NCI-H2171 (cell line): ENCODE measurements at regions not wholly inside any gene's neighbourhood (a gene's known extent, or its start where the extent isn't known, plus 50 kb on each side); places are given as distances from the start of the nearest gene placed in this dataset.
"Not testable (repeated sequence)": the region's sequence is repeated elsewhere in the genome, so short reads cannot be mapped to it uniquely, and the experiment has no call there.

Source experiments
- DNase-seq: peaks from one replicate; lab custom pipeline; 2025; lab: John Stamatoyannopoulos, UW

GRCh38 chr19:32038021-32038920 lies 307.1 kb upstream of the ZNF507 start:
- no peak for DNase-seq

DNA sequence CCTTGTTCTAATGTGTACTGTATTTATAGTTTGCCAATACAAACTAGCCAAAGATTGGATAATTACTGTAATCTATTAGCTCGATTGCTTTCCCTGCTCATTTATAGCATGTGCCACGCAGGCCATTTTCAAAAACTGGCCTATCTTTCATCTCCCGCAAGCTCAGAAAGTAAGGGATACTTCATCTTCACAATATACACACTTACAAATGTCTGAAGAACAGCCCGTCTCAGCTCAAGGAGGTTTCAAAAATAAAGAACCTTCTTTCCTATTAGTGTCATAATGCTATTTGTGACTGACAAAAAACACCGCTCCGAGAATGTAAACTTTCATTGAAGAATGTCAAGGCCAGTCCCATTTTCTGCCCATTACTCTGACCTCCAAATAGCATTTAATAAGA lies 306.4 kb upstream of the ZNF507 start:
- DNase-seq = no peak

- no peak for DNase-seq
Observed at GRCh38 chr19:32039440-32039839, 306.0 kb upstream of the ZNF507 start.

DNA sequence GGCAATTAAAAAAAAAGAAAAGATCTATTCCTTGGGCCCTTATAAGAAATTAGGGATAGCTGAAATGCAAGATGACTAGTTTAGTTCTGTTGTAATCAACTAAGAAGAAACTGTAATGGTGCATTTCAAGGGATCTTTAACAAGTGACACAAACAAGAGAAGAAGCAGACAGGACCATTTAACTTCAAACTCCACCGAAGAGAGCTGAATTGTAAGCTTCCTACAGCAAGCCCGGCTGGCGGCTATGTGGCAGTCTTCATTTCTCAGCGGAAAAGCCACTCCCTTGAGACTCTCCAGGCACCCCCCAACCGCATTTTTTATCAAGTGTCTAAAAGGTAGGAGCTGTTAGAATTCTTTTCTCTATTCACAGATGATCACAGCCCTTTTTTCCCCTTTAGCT lies 305.2 kb upstream of the ZNF507 start:
- no peak for DNase-seq

- DNase-seq = peak; percentile 2
Observed at GRCh38 chr19:32041681-32042292, 303.6 kb upstream of the ZNF507 start.

- no peak for DNase-seq
Observed at GRCh38 chr19:32047788-32048187, 297.6 kb upstream of the ZNF507 start.

- no peak for DNase-seq
Observed at GRCh38 chr19:32053376-32053775, 292.0 kb upstream of the ZNF507 start.

DNA sequence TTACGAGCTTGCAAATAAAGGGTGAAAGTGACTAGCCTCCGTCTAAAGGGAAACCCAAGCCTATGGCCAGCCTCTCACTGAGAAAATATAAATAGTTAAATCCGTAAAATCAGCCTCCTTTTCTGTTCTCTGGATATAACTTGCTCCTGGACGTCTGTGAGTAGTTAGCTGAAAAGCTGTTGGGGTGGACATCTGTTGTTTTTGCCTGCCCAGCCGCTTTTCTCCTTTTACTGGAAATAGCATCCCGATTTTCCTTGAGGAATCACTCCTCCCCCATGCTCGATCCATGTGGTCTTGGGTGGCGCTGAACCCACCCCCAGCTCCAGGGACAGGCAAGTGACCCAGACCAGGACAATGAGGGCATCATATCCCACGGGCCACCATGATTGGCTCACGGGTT lies 291.5 kb upstream of the ZNF507 start:
- no peak for DNase-seq

- no peak for DNase-seq
Observed at GRCh38 chr19:32058131-32058530, 287.3 kb upstream of the ZNF507 start.

DNA sequence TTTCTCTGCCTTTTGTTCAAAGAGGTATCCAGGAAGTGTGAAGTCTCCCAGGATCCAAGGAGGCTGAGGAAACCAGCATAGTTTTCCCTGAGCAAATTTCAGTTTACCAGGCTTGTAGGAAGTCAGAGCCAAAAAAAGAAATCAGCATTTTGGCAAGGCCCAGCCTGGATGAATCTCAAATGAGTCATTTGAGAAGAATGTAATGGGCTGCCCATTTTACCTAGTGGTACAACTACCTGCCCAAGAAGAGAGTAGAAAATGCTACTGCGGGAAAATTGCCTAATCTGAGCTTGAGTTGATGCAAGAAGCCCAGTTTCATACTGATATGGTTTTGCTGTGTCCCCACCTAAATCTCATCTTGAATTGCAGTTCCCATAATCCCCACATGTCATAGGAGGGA lies 284.1 kb upstream of the ZNF507 start:
- DNase-seq = no peak

- no peak for DNase-seq
Observed at GRCh38 chr19:32063601-32064000, 281.8 kb upstream of the ZNF507 start.

DNA sequence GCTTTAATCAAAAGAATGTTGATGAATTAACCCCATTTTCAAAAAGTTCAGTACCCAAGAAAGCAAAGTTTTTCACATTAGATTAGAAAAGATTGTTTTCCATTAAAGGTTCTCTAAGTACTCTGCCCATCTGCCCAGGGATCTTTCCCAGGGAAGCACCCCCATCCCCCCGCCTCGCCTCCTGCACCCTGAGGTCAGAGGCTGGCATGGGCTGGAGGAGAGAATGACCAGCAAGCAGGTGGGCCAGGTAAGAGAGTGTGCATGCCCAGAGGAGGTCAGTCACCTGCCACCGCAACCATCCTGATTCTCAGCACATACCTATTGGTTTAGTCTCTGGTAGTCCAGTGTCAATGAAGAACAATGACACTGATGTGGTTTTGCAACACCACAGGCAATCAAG lies 279.4 kb upstream of the ZNF507 start:
- no peak for DNase-seq

DNA sequence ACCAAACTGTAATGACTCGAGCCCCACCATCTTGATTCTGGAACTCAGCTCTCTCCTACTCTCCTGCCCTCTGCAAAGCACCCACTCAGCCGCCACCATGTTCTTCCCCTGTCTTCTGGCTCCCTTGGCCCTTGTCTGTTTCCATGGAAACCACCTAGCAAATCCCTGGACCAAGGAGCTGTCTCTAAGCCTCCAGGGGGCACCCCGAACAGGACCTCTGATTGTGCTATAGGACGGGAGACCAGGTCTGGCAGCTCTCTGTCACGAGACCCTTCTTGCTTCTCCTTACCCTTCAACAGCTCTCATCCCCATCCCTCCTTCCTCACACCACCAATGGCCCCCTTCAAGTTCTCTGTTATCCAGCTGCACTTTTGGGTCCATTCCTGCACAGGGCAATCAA lies 277.7 kb upstream of the ZNF507 start:
- no peak for DNase-seq

- DNase-seq = no peak
Observed at GRCh38 chr19:32068793-32069192, 276.6 kb upstream of the ZNF507 start.

- DNase-seq = no peak
Observed at GRCh38 chr19:32070101-32070500, 275.3 kb upstream of the ZNF507 start.

DNA sequence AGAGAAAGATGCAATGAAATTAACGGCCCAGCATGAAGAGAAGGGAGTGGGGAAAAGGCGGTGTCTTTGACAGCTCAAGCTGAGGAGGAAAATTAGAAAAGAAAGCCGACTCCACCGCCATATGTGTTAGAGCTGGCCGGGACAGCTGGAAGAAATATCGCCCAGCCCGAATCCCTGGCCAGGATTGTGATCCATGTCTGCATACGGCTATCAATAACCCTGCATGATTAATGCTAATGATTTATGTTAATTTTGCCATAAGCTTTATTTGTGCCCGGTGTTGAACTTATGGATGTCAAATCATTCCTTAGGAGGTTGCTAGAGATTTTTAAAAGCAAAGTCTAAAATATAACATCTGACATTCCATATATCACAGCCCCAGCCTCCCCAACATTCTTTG lies 263.4 kb upstream of the ZNF507 start:
- no peak for DNase-seq

- DNase-seq = not testable (repeated sequence)
Observed at GRCh38 chr19:32084756-32085363, 260.6 kb upstream of the ZNF507 start.

DNA sequence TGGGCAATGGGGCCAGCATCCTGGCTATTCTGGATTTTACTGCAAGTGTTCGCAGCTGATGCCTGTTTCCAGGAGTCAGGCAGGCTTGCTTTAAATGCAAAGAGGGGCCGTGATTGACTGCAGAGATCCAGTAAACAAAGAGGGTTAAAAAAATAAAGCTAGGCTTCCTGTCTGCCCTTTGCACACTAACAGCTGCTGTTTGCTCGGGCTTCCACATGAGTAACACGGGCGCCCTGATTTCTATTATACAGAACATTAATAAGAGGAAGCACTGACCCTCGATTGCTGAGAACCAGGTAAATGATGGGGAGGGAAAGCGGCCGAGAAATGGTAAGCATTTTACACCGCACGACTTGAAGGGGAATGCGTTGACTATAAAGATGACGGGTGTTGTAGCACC lies 254.2 kb upstream of the ZNF507 start:
- DNase-seq = no peak

GRCh38 chr19:32097011-32097410 lies 248.4 kb upstream of the ZNF507 start:
- no peak for DNase-seq

- DNase-seq = no peak
Observed at GRCh38 chr19:32097620-32098019, 247.8 kb upstream of the ZNF507 start.

- no peak for DNase-seq
Observed at GRCh38 chr19:32098968-32099367, 246.4 kb upstream of the ZNF507 start.

DNA sequence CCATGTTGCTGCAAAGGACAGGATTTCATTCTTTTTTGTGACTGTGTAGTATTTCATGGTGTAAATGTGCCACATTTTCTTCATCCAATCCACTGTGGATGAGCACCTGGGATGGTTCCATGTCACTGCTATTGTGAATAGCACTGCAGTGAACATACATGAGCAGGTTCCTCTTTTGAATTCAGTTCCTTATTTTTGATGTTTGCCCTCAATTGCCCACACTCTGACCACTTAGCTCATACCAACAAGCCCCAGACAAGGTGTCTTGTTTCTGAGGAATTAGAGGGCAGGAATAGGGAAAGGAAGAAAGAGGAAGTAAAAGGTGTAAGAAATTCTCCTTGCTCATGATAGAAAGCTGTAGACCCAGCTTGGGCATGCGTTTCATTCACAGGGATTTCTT lies 244.2 kb upstream of the ZNF507 start:
- DNase-seq = no peak

DNA sequence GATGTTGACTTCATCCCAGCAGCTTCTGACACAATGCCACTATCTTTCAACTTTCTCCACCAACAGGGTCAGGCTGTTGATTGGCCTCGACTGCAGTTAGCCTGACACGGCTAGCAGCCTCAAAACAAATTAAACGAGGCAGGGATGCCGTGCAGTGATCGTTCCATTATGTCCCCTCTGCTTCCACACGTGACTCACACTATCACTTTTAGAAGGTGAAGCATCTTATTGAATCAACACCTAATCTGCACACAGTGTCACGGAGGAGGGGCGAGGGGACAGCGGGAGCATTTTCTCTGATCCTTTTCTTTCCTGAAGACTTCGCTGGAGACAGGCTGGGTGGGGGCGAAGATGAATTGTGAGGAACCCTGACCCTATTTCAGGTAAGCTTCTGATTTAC lies 241.9 kb upstream of the ZNF507 start:
- no peak for DNase-seq
